ENCODE measurements at regions not wholly inside any gene's neighbourhood (a gene's known extent, or its start where the extent isn't known, plus 50 kb on each side); places are given as distances from the start of the nearest gene placed in this dataset.

DNA sequence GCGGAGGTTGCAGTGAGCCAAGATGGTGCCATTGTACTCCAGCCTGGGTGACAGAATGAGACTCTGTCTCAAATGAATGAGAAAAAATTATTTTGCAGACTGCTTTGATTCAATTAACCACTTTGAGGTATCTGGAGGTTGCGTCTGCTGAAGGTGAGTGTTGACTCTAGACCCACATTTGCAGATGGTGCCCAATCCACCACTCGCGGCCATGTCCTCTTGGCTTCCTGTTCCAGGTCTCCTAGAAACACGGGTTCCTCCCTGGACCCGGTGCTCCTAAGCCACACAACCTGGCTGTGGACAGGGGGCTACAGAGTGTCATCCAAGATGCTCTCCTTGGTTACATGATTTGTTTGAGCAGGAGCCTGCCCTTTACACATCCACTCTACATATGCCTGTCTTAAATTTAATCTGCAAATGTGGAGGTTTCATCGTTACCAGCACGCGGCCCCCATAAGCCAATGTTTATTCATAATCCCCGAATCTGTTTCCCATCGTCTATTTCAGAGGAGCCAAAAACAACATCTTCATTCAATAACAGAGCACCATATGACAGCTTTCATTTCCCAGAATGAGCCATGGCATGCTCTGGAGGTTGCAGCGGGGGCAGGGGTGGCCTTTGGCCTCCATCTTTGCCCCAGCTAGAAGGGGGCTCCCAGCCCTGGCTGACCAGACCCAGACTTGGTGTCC is 377.2 kb downstream of the CTTN start:
- H2BK120ac ChIP-seq (ENCODE audit: low read depth, low read length, poor library complexity, severe bottlenecking), result no peak overlapping the region
- H4K20me1 ChIP-seq (ENCODE audit: control insufficient read depth, insufficient read depth, insufficient read length), result no peaks in the 10 kb centered on the region
- Mint-ChIP-seq H3K9me3 (peaks cover 0 to 2% of the 10 kb centered on the region in 2 experiments; a peak in 3 of 5 replicates), H3K27ac (no peak overlapping the region), H3K36me3 (ENCODE audit: insufficient read depth in 1 of 3, low read depth in 3 of 3) (peaks cover 2 to 17% (median 9%) of the 10 kb centered on the region in 3 experiments; a peak in 4 of 7 replicates), H3K27me3 (ENCODE audit: low read depth) (0 out of 2 replicates have a peak, but pooled peaks cover 1% of the 10 kb centered on the region), H3K4me1 (peaks cover 9 to 11% of the 10 kb centered on the region in 2 experiments), H3K4me3 (no peak overlapping the region)
- no peak overlapping the region for H2BK20ac ChIP-seq (ENCODE audit: low read depth, low read length, poor library complexity, severe bottlenecking)
- H4K5ac ChIP-seq (ENCODE audit: insufficient read length, low read depth, low read length), result no peak overlapping the region
- H3K4ac ChIP-seq (ENCODE audit: low read depth, low read length), result no peak overlapping the region
- H3K23me2 ChIP-seq (ENCODE audit: insufficient read length, low read depth, low read length, poor library complexity, severe bottlenecking), result no peaks in the 10 kb centered on the region
- no peak overlapping the region for H2BK12ac ChIP-seq (ENCODE audit: insufficient read length, low read depth, low read length)
- H3K56ac ChIP-seq (ENCODE audit: insufficient read length, low read depth, low read length), result no peak overlapping the region
- H3K4me2 ChIP-seq (ENCODE audit: insufficient read depth, insufficient read length, low read length), result no peak overlapping the region
- WGBS (ENCODE audit: extremely low coverage, insufficient read length, low lambda C conversion rate), result no CpG with 5 or more reads among the region's 12 CpGs
- H4K8ac ChIP-seq (replicated peaks; ENCODE audit: insufficient read length, low read depth, low read length), result no peak overlapping the region
- H3K23ac ChIP-seq (ENCODE audit: insufficient read length, low read depth, low read length), result no peak overlapping the region
- no peak overlapping the region for H2AFZ ChIP-seq (ENCODE audit: low read length)
- no peak for DNase-seq
- no peak overlapping the region for H3K9ac ChIP-seq (ENCODE audit: extremely low read depth, insufficient read length, low read length)
- no peaks in the 10 kb centered on the region for H3K27me3 ChIP-seq (ENCODE audit: insufficient read depth, low read length)
- no peaks in the 10 kb centered on the region for H3K79me1 ChIP-seq (ENCODE audit: insufficient read depth, low read depth, low read length, poor library complexity, severe bottlenecking)
- H2BK15ac ChIP-seq (ENCODE audit: low read depth, low read length), result no peak overlapping the region
- TF ChIP-seq CTCF (conservative IDR thresholded peaks at IDR 0.05), result no peak
- no peak overlapping the region for H3K18ac ChIP-seq (ENCODE audit: insufficient read length, low read depth, low read length)
- H2AK5ac ChIP-seq (ENCODE audit: insufficient read length, low read length), result no peak overlapping the region
- H3K79me2 ChIP-seq (ENCODE audit: insufficient read depth, low read length), result no peaks in the 10 kb centered on the region
- H4K91ac ChIP-seq (ENCODE audit: insufficient read length, low read depth, low read length), result no peak overlapping the region
- H2BK5ac ChIP-seq (ENCODE audit: insufficient read length, low read length), result no peak overlapping the region
- H3K14ac ChIP-seq (ENCODE audit: insufficient read depth, low read length), result no peak overlapping the region
- H3K27ac ChIP-seq (ENCODE audit: insufficient read length, low read depth, low read length), result no peak overlapping the region
- no peak overlapping the region for H3T11ph ChIP-seq (ENCODE audit: low read length)
- peaks cover 3% of the 10 kb centered on the region; the same call in 1 of the 2 replicates for H3K4me1 ChIP-seq (ENCODE audit: insufficient read depth, low read length)
- no peaks in the 10 kb centered on the region for H3K9me3 ChIP-seq (ENCODE audit: control insufficient read depth, low read depth, low read length)
